GM21367 (cell line): ENCODE measurements at regions not wholly inside any gene's neighbourhood (a gene's known extent, or its start where the extent isn't known, plus 50 kb on each side); places are given as distances from the start of the nearest gene placed in this dataset.
"Not testable (repeated sequence)": the region's sequence is repeated elsewhere in the genome, so short reads cannot be mapped to it uniquely, and the experiment has no call there.

Source experiments
- ATAC-seq: cut with Tn5 transposase; IDR thresholded peaks from one replicate; pipeline ENCODE4 v1.9.1; 2021; ENCODE audit not compliant: unreplicated experiment

DNA sequence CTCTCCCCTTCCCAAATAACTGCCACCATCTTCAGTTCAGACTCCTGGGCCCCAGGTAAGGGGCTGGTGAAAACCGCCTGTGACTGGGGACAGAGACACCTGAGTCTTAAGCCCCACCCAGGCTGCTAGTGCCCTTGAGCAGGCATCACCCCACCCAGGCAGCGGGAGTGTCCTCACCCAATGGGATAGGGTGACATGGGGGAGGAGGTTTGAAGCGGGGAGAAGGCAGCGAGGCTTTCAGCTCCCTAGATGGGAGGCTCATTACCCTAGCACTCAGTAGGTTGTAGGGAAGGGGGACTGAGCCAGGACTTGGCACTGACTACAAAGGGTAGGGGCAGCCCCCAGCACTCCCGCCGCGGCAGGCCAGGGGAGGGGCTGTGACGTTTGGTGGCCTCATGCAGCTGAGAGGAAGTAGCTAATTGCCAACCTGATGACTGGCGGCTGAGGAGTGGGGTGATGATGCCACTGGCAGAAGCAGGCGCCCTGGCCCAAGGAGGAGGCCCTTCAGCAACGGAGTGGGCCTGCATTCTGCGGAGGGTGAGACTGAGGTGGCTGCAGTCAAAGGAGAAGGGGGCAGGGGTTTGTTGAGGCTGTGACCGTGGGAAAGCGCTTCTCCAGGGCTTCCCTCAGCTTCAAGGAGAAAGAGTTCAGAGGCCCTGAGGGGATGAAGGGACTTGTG, 126.9 kb downstream of the MRPL14 start:
- no peak for ATAC-seq

DNA sequence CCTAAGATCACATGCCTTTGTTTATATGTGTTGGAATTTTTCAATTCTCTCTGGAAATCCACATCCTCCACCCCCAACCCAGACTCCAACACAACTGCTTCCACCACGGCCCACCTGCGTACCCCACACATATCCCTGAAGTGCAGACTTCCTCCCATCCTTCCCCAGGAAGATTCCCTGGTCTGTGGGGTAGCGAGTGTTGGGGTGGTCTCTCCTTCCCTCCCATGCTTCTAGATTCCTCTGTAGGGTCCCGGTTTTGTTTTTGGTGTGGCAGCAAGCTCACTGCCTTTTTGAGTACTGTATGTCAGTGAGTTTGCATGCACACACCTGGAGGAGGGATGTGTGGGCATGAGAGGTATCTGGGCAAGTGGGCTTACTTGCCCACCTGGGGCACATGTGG, 127.6 kb downstream of the MRPL14 start:
- no peak for ATAC-seq

DNA sequence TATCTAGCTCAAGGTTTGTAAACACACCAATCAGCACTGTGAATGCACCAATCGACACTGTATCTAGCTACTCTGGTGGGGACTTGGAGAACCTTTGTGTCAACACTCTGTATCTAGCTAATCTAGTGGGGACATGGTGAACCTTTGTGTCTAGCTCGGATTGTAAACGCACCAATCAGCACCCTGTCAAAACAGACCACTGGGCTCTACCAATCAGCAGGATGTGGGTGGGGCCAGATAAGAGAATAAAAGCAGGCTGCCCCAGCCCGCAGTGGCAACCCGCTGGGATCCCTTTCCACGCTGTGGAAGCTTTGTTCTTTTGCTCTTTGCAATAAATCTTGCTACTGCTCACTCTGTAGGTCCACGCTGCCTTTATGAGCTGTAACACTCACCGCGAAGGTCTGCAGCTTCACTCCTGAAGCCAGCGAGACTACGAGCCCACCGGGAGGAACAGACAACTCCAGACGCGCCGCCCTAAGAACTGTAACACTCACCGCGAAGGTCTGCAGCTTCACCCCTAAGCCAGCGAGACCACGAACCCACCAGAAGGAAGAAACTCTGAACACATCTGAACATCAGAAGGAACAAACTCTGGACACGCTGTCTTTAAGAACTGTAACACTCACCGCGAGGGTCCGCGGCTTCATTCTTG, 128.5 kb downstream of the MRPL14 start:
- ATAC-seq, result not testable (repeated sequence)

DNA sequence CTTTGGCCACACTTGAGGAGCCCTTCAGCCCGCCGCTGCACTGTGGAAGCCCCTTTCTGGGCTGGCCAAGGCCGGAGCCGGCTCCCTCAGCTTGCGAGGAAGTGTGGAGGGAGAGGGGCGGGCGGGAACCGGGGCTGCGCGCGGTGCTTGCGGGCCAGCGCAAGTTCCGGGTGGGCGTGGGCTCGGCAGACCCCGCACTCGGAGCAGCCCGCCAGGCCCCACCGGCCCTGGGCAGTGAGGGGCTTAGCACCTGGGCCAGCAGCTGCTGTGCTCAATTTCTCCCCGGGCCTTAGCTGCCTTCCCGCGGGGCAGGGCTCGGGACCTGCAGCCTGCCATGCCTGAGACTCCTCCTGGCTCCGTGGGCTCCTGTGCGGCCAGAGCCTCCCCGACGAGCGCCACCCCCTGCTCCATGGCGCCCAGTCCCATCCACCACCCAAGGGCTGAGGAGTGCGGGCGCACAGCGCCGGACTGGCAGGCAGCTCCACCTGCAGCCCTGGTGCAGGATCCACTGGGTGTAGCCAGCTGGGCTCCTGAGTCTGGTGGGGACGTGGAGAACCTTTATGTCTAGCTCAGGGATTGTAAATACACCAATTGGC, 129.2 kb downstream of the MRPL14 start:
- not testable (repeated sequence) for ATAC-seq

DNA sequence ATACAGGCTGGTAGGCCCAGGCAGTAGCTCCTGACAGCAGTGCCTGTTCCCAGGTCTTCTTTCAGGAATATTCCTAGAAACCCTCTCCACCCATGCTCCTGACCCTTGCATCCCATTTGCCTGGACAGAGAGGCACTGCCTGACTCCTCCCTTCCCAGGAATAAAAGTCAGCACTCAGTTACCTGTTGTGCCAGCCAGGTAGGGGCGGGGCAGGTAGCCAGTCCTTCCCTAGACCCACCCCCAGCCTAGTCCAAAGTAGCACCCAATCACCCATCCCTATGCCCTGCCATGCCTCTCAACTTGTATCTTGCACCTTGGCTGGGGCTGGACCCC, 129.9 kb downstream of the MRPL14 start:
- ATAC-seq, result no peak

DNA sequence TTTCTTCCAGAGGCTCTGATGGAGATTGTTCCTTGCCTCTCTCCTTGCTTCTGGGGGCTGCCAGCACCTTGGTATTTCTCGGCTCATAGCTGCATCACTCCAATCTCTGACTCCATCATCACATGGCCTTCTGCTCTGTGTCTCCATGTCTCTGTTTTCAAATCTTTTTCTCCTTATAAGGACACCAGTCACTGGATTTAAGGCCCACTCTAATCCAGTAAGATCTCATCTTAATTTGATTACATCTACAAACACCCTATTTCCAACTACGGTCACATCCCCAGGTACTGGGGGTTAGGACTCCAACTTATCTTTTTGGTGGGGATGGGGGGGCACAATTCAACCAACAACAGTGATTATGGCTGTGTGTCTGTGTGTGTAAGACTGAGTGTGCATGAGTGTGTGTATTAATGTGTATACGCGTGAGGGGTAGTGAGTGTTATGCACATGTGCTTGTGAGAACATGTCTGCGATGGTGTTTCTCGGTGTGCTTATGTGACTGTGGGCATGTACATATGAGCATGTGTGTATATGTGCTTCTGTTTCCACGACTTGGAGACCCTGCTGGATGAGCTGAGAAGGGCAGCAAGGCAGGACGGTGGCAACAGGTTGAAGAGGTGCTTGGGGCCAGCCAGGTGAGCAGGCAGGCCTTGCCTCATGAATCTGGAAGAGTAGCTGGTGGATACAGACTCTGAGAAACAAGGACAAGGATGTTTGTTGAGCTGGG, 130.5 kb downstream of the MRPL14 start:
- ATAC-seq, result no peak

DNA sequence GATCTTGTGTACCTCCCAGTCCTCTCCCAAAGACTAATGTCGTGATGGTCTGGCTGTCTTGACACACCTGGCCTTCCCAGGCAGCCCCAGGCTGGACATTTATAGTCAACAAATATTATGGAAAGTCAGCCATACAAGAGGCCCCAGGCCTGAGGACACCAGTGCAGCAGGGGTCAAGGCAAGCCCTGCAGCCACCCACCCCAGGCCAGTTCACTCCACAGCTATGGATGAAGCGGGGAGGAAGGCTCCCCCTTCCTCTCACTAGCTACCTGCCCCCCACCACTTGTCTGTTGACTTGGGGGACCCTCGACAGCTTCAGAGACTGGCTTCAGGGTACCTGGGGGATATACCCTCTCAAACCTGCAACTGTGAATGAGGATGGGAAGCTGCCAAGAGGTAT, 132.1 kb downstream of the MRPL14 start:
- no peak for ATAC-seq

DNA sequence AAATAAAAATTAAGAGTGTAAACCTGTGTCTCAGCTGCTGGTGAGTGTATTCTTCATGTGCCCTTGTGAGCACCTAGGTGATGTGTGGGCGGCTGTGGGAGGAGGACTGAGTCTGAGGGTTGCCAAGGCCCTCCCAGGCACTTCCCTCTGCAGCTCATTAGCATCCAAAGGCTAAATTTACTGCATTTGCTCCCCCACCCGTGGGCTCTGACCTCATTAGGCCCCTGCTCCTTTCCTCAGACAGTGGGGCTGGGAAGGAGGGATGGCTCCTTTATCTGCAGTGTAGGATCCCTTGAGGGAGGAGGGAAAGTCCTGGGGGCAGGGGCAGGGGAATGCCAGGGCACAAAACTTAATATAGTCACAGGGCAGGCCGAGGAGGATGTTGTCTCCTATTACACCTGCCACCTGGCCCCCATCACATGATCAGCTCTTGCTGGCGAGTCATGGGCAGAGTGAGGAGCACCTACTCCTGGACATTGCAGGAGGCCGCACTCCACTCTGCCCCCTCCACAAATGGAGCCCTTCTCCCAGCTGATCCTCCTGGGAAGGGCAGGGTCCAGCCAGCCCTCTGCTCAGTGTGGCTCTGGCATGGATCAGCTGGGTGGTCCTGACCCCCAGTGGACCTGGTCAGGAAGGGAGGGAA, 133.2 kb downstream of the MRPL14 start:
- no peak for ATAC-seq

DNA sequence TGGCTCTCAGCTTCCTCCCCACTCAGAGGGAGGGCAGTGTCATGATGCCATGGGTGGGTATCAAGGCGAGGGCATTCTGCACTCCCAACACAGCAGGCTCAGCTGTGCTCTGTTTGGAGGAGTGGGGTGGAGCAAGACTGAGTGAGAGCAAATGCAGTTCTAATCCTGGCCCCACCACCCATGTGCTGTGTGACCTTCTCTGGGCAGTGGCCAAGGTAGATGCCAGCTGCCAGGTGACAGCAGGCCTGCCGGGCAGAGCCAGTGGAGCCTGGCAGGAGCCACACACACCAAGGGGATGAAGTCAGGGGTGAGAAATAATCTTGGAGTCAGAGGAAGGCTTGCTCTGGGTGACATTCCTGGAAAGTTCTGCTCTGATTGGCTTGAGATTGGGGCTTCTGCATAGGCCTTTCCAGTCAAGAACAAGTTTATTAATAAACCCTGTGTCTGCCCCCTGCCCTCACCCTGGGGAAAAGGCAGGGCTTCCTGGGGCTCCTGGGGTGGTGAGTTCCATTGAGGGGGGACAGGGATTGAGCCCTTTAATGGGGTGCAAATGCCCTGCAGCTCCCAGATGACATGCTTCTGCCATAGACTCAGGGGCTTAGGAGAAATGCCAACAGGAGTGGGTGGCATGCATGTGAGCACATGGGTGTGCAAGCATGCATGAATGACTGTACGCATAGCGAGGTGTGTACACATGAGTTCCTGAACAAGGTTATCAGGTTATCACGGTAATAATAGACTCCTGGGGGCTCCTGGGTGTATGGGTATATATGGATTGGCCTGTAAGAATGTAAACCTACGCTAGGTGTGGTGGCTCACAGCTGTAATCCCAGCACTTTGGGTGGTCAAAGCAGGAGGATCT, 134.2 kb downstream of the MRPL14 start:
- no peak for ATAC-seq

DNA sequence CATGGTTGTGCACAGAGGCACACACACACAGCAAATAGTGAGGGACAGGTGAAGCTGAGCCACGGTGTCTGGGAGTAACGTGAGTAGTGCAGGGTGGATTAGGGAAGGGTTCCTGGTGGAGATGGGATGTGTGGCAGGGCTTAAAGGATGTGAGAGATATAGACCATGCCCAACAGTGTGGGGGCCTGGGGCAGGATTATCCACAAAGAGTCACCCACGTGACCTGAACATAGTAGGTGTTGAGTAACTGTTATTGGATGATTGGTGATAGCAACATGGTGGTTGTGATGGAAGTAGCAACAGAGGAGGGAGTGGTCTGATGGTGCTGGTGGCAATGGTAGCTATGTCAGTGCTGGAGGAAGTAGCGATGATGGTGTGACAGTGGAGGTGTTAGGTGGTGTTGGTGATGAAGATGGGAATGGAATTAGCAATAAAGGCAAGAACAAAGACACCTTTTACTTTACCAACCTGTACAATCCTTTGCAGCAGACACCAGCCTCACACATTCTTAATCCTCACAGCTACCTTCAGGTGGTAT, 135.1 kb downstream of the MRPL14 start:
- ATAC-seq, result no peak

DNA sequence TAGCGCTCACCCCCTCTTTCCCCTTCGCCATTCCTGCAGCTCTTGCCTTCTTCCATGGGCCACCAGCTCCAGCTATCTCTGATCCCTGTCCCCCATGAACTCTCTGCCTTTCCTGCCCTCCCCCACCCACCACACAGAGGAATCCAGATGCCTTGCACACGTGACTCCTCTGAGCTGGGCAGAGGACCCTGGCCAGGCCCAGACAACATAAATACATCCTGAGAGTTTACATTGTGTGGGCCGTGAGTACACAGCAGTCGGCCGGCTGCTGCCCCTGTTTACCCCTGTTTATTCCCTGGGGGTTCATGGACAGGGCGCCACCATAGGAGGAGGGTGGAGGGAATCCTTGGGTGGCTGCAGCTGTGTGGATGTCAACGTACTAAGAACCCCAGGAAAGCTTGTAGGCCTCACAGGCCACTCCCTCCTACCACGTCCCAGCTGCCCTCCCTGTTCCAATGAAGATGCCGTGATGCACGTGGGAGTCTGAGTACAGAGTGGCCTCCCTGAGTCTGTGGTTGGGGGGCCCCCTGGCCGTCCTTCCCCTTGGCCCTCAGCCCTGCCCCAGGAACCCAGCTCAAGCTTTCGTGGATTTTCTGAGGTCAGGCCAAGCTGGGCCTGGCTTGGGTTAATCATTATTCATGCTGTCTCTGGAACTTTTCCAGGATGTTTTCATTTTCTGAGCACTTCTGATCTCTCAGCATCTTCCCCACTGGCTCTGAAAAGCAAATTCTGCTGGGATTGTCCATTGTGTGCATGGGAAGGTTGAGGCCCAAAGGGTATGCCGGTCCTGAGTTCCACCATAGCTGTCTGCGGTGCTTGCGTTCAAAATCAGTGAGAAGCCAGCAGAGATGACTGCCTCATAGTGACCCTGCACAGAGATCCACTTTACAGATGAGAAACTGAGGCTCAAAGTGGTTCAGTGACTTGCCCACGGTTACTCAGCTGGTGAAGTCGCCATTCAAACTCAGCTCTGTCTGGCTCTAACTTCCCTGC, 136.3 kb downstream of the MRPL14 start:
- ATAC-seq, result no peak

DNA sequence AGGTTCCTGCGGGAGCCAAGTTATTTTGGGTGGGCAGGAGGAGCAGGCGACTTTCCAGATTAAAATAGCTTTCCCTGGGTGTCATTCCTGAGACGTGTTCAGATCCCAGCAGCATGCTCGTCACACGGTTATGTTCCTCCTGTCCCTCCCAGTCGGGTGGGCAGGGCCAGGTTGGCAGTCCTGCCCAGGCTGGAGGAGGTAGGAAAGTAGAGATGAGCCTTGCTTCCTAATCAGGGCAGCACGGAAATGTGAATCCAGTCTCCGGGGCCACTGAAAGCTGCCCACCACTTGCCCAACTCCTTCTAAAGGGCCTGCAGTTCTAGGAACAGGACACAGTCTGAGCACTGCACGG, 137.0 kb downstream of the MRPL14 start:
- ATAC-seq, result no peak

DNA sequence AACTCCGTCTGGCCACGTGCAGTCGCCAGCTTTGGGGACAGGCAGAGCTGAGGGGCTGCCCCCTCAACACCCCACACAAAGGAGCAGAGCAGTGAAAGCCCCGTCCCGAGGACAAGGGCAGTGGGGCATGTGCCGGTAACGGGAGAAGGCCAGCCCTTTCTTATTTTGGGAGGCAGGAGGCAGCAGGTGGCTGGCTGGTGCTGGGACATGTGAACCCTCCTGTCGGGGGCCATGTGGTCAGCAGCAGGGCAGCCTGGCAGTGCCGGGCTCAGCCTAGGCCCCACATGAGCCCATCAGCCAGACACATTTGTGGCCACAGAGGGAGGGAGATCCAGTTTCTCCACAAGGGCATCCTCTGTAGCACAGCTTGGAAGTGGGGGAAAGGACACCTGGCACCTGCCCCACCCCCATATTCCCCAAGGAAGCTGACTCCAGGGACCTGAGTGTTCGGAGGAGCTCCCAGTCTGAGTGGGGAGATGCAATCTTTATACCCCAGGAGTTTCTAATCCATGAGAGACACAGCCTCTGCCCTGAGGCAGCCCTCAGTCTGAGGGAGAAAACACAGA, 137.6 kb downstream of the MRPL14 start:
- ATAC-seq, result no peak

DNA sequence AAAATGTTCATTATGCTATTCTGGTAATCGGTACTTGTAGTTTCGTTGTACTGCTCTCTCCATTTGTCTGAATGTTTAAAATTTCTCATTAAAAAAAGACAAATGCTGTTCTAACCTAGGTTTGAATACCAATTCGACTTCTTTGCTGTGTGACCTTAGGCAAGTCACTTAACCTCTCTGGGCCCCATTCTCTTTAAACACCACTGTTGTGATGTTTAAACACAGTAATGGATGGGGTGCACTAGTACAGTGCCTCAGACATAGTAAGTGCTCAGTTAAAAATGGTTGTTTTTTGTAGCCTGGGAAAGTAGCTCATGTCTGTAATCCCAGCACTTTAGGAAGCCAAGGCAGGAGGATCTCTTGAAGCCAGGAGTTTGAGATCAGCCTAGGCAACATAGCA, 138.5 kb downstream of the MRPL14 start:
- no peak for ATAC-seq

DNA sequence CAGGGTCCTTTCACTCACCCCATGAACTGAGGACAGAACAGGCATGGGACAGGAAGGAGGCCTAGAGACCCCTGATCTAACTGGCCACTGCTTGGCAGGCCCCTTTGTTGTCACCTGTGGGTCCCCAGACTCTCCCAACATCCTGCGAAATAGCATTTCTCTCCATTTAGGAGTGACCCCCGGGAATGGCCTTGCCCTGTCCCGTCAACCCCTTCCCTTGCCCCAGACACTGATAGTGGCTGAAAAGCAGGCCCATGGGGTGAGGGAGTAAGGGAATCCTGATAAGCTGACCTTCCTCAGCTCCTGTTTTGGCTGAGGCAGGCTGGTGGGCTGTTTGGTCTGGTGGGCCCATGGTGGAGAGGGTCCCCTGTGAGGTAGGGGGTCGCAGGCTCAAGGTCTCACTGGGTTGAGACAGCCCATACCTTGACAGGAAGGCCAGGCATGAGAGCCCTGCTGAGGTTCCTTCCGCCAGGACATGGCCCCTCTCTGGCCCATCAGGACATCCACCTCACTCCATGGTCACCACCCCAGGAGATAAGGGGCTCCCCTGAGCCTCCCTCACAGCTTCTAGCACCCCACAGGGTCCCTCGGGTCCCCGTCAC, 139.3 kb downstream of the MRPL14 start:
- no peak for ATAC-seq

DNA sequence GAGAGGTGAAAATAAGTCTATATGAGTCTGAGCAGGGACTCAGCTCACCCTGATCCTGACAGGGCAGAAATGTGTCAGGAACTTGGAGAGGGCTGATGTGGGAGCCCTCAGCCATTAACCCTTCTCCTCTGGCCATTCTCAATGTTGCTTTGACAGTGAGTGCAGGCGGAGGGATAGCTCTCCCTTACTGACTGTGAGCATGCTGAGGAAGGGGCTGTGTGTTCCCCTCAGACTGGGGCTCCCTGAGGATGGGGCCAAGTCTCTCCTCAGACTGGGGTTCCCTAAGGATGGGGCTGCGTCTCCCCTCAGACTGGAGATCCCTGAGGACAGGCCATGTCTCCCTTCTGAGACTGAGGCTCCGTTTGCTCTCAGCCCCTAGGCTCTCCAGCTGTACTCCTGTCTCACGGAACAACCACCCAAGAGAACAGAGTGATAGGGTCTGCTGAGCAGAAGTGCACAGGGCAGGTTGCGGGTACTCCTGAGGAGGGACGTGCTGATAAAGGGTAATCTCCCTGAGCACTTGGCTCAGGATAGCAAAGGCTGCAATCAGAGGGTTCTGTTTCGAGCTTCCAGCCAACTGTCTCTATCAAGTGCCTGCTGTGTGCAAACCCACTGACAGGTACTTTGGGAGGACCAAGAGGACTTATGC, 141.0 kb downstream of the MRPL14 start:
- no peak for ATAC-seq

DNA sequence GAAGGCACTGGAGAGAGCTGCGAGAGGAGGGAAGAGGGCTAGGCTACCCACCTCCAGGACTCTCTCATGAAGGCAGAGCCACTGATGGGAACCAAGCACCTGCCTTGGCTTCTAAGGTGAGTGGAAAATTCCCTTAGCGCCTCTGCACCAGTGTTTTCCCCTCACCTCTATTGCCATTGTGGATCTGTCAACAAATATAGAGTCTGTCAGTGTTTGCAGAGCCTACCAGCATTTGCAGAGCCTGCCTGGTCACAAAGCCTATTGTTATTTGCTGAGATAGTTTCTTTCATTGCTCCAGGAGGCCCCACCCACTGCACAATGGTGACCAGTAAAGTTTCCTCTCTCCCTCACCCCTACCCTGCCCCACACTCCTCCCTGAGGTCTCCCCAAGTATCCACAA, 141.9 kb downstream of the MRPL14 start:
- ATAC-seq, result no peak
